Muscle layer of duodenum (tissue), 2 donors: ENCODE measurements at regions not wholly inside any gene's neighbourhood (a gene's known extent, or its start where the extent isn't known, plus 50 kb on each side); places are given as distances from the start of the nearest gene placed in this dataset.
"Not testable (repeated sequence)": the region's sequence is repeated elsewhere in the genome, so short reads cannot be mapped to it uniquely, and the experiment has no call there.

Experiments used
- H3K27ac ChIP-seq: one replicate; pipeline ENCODE4 v1.7.0; 2013; ENCODE audit warnings: mild to moderate bottlenecking, low read length
- H3K27me3 ChIP-seq: one replicate; pipeline ENCODE4 v1.7.0; 2013; ENCODE audit warnings: low read depth, mild to moderate bottlenecking, control low read depth, low read length
- H3K36me3 ChIP-seq, 2 donors: one replicate each; pipeline ENCODE4 v1.7.0; 2013; ENCODE audit warnings: low read length in 2 of 2, control low read depth in 1 of 2, mild to moderate bottlenecking in 1 of 2; ENCODE audit not compliant: insufficient read depth in 2 of 2, control insufficient read depth in 1 of 2
- H3K4me1 ChIP-seq, 2 donors: one replicate each; pipeline ENCODE4 v1.7.0; 2013; ENCODE audit warnings: low read length in 2 of 2, mild to moderate bottlenecking in 2 of 2, control low read depth in 1 of 2, moderate library complexity in 1 of 2; ENCODE audit not compliant: insufficient read depth in 2 of 2, control insufficient read depth in 1 of 2
- H3K4me3 ChIP-seq, 2 donors: one replicate each; pipeline ENCODE4 v1.7.0; 2013; ENCODE audit warnings: low read length in 2 of 2, low read depth in 1 of 2, mild to moderate bottlenecking in 1 of 2
- H3K9me3 ChIP-seq, 2 donors: one replicate each; pipeline ENCODE4 v1.7.0; 2013; ENCODE audit warnings: low read length in 2 of 2, control low read depth in 1 of 2, mild to moderate bottlenecking in 1 of 2; ENCODE audit not compliant: control insufficient read depth in 1 of 2
- donor health status: healthy.

GRCh38 chrX:3962511-3963311, 249.3 kb upstream of the PRKX start:
- H3K27ac ChIP-seq, result no peak overlapping the region
- no peaks in the 10 kb centered on the region for H3K36me3 ChIP-seq
- no peaks in the 10 kb centered on the region for H3K27me3 ChIP-seq
- peaks cover 0 to 4% of the 10 kb centered on the region in 2 donors for H3K4me1 ChIP-seq
- H3K9me3 ChIP-seq, result no peaks in the 10 kb centered on the region
- H3K4me3 ChIP-seq, result peak overlapping the region in 1 of 2 donors; percentile 19

DNA sequence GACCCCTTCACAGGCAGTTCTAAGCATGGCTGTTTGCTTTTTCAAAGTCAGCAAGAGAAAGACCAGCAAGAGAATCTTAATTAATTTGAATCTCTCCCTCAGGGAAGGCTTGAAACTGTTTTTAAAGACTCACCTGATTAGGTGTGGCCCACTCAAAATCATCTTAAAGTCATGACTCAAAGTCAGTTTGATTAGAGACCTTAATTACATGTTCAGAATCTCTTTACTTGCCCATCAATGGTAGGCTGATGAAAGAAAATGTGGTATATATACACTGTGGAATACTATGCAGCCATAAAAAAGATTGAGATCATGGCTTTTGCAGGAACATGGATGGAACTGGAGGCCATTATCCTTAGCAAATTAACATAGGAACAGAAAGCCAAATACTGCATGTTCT, 247.5 kb upstream of the PRKX start:
- H3K36me3 ChIP-seq, result no peaks in the 10 kb centered on the region
- H3K27ac ChIP-seq, result no peak overlapping the region

DNA sequence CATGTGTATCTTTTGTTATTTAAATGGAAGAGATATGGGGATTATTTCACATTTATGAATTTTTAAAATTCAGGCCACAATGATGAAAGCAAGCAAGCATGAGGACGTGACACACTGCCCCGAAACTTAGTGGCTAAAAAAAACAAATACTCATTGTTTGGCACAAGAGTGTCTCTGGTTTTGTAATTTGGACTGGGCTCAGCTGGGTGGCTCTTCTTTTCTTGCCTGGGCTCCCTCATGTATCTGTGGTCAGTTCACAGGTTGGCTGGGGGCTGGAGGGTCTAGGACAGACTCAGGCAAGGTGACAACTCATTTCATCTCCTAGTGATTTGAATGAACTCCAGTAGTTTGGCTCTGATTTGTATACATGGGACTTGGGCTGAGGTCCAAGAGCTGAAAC, 238.4 kb upstream of the PRKX start:
- Histone ChIP-seq H3K4me1 (no peaks in the 10 kb centered on the region), H3K27me3 (no peaks in the 10 kb centered on the region), H3K27ac (no peak overlapping the region), H3K36me3 (no peaks in the 10 kb centered on the region), H3K9me3 (no peaks in the 10 kb centered on the region), H3K4me3 (no peak overlapping the region)

More for the DNA sequence above, 247.5 kb upstream of the PRKX start:
- Histone ChIP-seq H3K9me3 (no peaks in the 10 kb centered on the region), H3K4me3 (no peak overlapping the region), H3K4me1 (peaks cover 0 to 4% of the 10 kb centered on the region in 2 donors), H3K27me3 (no peaks in the 10 kb centered on the region)

DNA sequence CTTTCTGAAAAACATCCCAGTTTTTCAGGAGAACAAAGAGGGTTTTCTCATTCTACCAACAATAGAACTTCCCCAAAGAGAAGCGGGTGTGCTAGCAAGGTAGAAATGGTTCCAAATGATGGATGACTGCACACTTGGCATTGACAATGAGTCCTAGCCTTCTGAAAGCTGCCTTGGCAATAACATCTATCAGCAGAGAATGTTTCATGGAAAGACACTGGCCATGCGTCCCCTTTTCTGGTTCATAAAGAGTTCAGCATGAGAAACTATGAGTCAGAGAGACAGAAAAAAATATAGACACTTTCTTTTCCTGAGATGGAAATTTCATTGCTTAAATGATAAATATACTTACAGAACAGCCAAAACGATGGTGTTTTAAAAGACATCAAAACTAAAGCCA, 236.9 kb upstream of the PRKX start:
- Histone ChIP-seq H3K4me3 (no peak overlapping the region), H3K27ac (no peak overlapping the region), H3K9me3 (no peaks in the 10 kb centered on the region), H3K4me1 (no peaks in the 10 kb centered on the region), H3K36me3 (no peaks in the 10 kb centered on the region), H3K27me3 (no peaks in the 10 kb centered on the region)

DNA sequence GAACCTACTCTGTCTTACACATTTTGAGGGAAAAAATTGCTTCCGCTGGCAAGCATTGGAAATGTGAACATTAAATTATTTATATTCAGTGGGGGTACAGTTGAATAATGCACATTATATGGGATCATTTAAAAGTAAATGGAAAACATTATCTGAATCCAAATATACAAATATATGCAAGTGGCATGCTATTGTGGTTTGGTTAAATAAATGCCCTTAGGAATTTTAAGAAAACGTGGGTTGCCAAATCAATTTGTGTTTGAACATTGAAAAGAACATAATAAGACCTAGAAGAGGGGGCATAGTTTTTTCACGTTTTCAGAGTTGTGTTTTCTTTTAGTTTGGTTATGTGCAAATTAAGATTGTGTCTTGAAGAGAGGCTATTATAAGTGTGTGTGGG, 230.5 kb upstream of the PRKX start:
- Histone ChIP-seq H3K27me3 (no peaks in the 10 kb centered on the region), H3K9me3 (no peaks in the 10 kb centered on the region), H3K27ac (no peak overlapping the region), H3K4me3 (no peak overlapping the region), H3K4me1 (no peaks in the 10 kb centered on the region), H3K36me3 (no peaks in the 10 kb centered on the region)

GRCh38 chrX:3940000-3940610, 226.7 kb upstream of the PRKX start:
- no peaks in the 10 kb centered on the region for H3K36me3 ChIP-seq
- no peak overlapping the region for H3K27ac ChIP-seq
- H3K4me3 ChIP-seq, result no peak overlapping the region
- no peaks in the 10 kb centered on the region for H3K9me3 ChIP-seq
- no peaks in the 10 kb centered on the region for H3K27me3 ChIP-seq
- H3K4me1 ChIP-seq, result no peaks in the 10 kb centered on the region

- Histone ChIP-seq H3K27ac (no peak overlapping the region), H3K4me1 (no peaks in the 10 kb centered on the region), H3K4me3 (no peak overlapping the region), H3K36me3 (no peaks in the 10 kb centered on the region), H3K9me3 (no peaks in the 10 kb centered on the region), H3K27me3 (no peaks in the 10 kb centered on the region)
Measured at GRCh38 chrX:3938587-3938986, 225.1 kb upstream of the PRKX start.

DNA sequence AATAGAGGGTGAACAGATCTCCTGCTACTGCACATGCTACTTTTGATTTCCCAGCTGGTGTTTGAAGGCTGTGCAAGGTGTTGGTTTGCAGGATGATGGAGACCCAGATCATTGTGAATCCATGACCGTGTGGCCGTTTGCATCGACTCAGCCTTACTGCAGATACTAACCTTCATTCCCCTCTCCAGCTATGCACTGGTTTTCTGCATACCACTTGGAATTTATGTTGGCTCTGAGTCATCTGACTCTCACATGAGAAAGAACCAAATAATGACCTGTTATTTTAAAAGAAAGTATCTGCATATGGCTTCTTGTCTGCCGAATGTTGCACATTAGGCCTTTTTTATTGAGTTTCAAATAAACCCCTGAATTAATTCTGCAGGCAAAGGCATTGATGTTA, 221.7 kb upstream of the PRKX start:
- H3K27ac ChIP-seq, H3K9me3 ChIP-seq, H3K36me3 ChIP-seq, H3K4me1 ChIP-seq, H3K4me3 ChIP-seq, H3K27me3 ChIP-seq: not testable (repeated sequence)

DNA sequence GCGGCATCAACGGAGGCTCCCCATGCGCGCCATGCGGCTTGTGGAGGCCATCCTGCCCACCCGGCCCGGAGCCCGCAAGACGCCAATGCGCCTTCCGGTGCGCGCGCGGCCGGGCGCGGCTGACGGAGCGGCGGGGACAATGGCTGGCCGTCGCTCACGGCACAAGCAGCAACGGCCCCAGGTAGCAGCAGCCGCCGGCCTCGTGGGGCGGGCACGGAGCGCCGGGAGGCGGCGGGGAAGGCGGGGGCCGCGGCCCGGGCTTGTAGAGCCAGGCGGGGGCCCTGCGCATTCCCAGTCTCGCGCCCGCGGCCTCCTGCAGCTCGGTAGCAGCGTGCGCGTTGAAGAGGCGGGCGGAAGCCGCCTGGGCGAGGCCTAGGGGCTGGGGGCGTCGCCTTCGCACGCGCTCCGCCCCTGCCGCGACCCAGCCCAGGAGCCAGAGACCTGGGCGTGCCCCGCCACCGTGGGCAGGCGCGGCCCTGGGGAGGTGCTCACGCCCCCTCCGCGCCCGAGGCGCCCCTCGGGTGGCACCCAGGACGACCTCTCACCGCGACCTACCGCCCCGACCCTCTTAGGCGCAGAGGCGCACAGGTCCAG, 207.1 kb upstream of the PRKX start:
- H3K27ac ChIP-seq, H3K36me3 ChIP-seq, H3K27me3 ChIP-seq, H3K4me1 ChIP-seq, H3K9me3 ChIP-seq, H3K4me3 ChIP-seq: not testable (repeated sequence)

DNA sequence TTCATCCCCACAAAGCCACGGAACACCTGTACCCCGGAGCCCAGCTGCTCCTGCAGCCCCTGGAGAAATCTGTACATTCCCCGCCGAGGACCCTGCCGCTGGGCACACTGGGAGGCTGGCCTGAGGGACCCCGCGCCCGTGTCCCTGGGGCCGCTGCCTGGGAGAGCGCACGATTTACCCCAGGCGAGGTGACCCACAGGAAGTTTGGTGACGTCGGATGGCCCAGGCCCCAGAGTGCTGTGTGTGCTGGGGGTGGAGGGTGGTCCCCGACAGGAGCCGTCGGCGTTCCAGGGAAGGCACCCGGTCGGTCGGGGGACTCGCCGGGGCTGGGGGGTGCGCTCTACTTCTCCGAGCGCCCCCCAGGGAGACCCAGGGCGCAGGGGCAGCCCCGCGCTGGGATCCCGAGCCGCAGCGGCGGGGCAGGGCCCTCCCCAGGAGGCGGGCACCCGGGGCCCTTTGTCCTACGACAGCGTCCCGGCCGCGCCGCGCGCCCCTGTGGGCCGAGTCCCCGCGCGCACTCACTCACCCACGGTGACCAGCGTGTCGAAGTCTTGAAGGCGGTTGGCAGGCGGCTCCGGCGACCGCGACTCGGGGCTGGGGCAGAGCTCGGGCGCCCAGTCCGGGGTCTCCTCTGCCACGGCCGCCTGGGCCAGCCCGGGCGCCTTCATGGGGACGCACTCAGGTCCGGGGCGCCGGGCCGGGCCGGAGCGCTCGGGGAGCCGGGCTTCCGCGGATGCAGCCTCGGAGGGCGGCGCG, 206.4 kb upstream of the PRKX start:
- H3K36me3 ChIP-seq, H3K9me3 ChIP-seq, H3K4me1 ChIP-seq, H3K4me3 ChIP-seq, H3K27me3 ChIP-seq, H3K27ac ChIP-seq: not testable (repeated sequence)

GRCh38 chrX:3914813-3915212, 201.4 kb upstream of the PRKX start:
- not testable (repeated sequence) for H3K36me3 ChIP-seq, H3K27ac ChIP-seq, H3K27me3 ChIP-seq, H3K9me3 ChIP-seq, H3K4me1 ChIP-seq, H3K4me3 ChIP-seq
